ENCODE measurements at regions not wholly inside any gene's neighbourhood (a gene's known extent, or its start where the extent isn't known, plus 50 kb on each side); places are given as distances from the start of the nearest gene placed in this dataset.

- no peak overlapping the region for H3K27ac Mint-ChIP-seq
- no peak overlapping the region for H3K4me3 Mint-ChIP-seq
- peaks cover 6% of the 10 kb centered on the region for H3K9me3 Mint-ChIP-seq
- Histone ChIP-seq H3K4me3 (ENCODE audit: low read length) (no peak overlapping the region), H3K4me1 (ENCODE audit: control insufficient read depth, insufficient read depth, low read length) (no peaks in the 10 kb centered on the region), H3K36me3 (ENCODE audit: control insufficient read depth, insufficient read depth, low read length) (no peaks in the 10 kb centered on the region), H3K9ac (ENCODE audit: extremely low read depth, low read length, poor library complexity, severe bottlenecking) (no peak overlapping the region), H3K27ac (ENCODE audit: low read depth, low read length) (no peak overlapping the region), H3K9me3 (ENCODE audit: control insufficient read depth, low read length) (peaks cover 6% of the 10 kb centered on the region), H3K27me3 (ENCODE audit: control insufficient read depth, insufficient read depth, low read length, poor library complexity, severe bottlenecking) (no peaks in the 10 kb centered on the region)
- 83 to 95% methylated on average over 1 to 2 of the region's 2 CpGs for WGBS, 2 experiments (ENCODE audit: insufficient coverage in 1 of 2, insufficient read length in 1 of 2)
- H3K36me3 Mint-ChIP-seq (ENCODE audit: low read depth), result no peaks in the 10 kb centered on the region
- TF ChIP-seq CTCF (conservative IDR thresholded peaks at IDR 0.05), result no peak
- H3K27me3 Mint-ChIP-seq (ENCODE audit: insufficient read depth), result no peaks in the 10 kb centered on the region
- peaks cover 4% of the 10 kb centered on the region for H3K4me1 Mint-ChIP-seq
- DNase-seq, result no peak
Observed at GRCh38 chr5:130796902-130797301, 368.2 kb downstream of the HINT1 start.

- Histone ChIP-seq H3K27ac (ENCODE audit: low read depth, low read length) (no peak overlapping the region), H3K36me3 (ENCODE audit: control insufficient read depth, insufficient read depth, low read length) (no peaks in the 10 kb centered on the region), H3K9ac (ENCODE audit: extremely low read depth, low read length, poor library complexity, severe bottlenecking) (no peak overlapping the region), H3K27me3 (ENCODE audit: control insufficient read depth, insufficient read depth, low read length, poor library complexity, severe bottlenecking) (no peaks in the 10 kb centered on the region), H3K4me3 (ENCODE audit: low read length) (no peak overlapping the region), H3K4me1 (ENCODE audit: control insufficient read depth, insufficient read depth, low read length) (no peaks in the 10 kb centered on the region), H3K9me3 (ENCODE audit: control insufficient read depth, low read length) (peaks cover 6% of the 10 kb centered on the region)
- TF ChIP-seq CTCF (conservative IDR thresholded peaks at IDR 0.05), result no peak
- Mint-ChIP-seq H3K4me1 (peaks cover 4% of the 10 kb centered on the region), H3K36me3 (ENCODE audit: low read depth) (no peaks in the 10 kb centered on the region), H3K27ac (no peak overlapping the region), H3K4me3 (no peak overlapping the region), H3K27me3 (ENCODE audit: insufficient read depth) (no peaks in the 10 kb centered on the region), H3K9me3 (peaks cover 4% of the 10 kb centered on the region)
- 87 to 89% methylated on average over 2 of the region's 2 CpGs for WGBS, 2 experiments (ENCODE audit: insufficient coverage in 1 of 2, insufficient read length in 1 of 2)
- DNase-seq, result no peak
Observed at GRCh38 chr5:130796032-130796431, 369.0 kb downstream of the HINT1 start.

- Histone ChIP-seq H3K4me3 (ENCODE audit: low read length) (no peak overlapping the region), H3K9me3 (ENCODE audit: control insufficient read depth, low read length) (peaks cover 6% of the 10 kb centered on the region), H3K36me3 (ENCODE audit: control insufficient read depth, insufficient read depth, low read length) (no peaks in the 10 kb centered on the region), H3K27me3 (ENCODE audit: control insufficient read depth, insufficient read depth, low read length, poor library complexity, severe bottlenecking) (no peaks in the 10 kb centered on the region), H3K27ac (ENCODE audit: low read depth, low read length) (no peak overlapping the region), H3K4me1 (ENCODE audit: control insufficient read depth, insufficient read depth, low read length) (no peaks in the 10 kb centered on the region), H3K9ac (ENCODE audit: extremely low read depth, low read length, poor library complexity, severe bottlenecking) (no peak overlapping the region)
- no peak for TF ChIP-seq CTCF (conservative IDR thresholded peaks at IDR 0.05)
- H3K36me3 Mint-ChIP-seq (ENCODE audit: low read depth), result no peaks in the 10 kb centered on the region
- H3K4me3 Mint-ChIP-seq, result no peak overlapping the region
- WGBS, 2 experiments (ENCODE audit: insufficient coverage in 1 of 2, insufficient read length in 1 of 2), result 96% methylated on average over 2 of the region's 2 CpGs; no CpG with 5 or more reads in 1 of the 2 experiments
- peaks cover 4% of the 10 kb centered on the region for H3K4me1 Mint-ChIP-seq
- DNase-seq, result no peak
- no peak overlapping the region for H3K27ac Mint-ChIP-seq
- H3K27me3 Mint-ChIP-seq (ENCODE audit: insufficient read depth), result no peaks in the 10 kb centered on the region
- H3K9me3 Mint-ChIP-seq, result peaks cover 4% of the 10 kb centered on the region
Observed at GRCh38 chr5:130795037-130795436, 370.0 kb downstream of the HINT1 start.

All from endodermal cell (in vitro differentiated cells).